Uterus (tissue), 2 donors: ENCODE measurements at regions not wholly inside any gene's neighbourhood (a gene's known extent, or its start where the extent isn't known, plus 50 kb on each side); places are given as distances from the start of the nearest gene placed in this dataset.

Source experiments
- POLR2A ChIP-seq, 2 donors: fragments of 450-650 bp; IDR thresholded peaks; one replicate each; pipeline ENCODE4 v1.6.1; 2016; ENCODE audit warnings: antibody characterized with exemption in 2 of 2, mild to moderate bottlenecking in 1 of 2, moderate library complexity in 1 of 2
- TF ChIP-seq, protein P1 (sequence below), 4 experiments: fragments of 200-600 bp in 2 of 4; fragments of 450-650 bp in 2 of 4; sonication (generic) in 2 of 4; IDR thresholded peaks; one replicate each; pipeline ENCODE4 v1.5.1; 2016 to 2019; ENCODE audit warnings: antibody characterized with exemption in 4 of 4, mild to moderate bottlenecking in 2 of 4, moderate library complexity in 1 of 4

DNA sequence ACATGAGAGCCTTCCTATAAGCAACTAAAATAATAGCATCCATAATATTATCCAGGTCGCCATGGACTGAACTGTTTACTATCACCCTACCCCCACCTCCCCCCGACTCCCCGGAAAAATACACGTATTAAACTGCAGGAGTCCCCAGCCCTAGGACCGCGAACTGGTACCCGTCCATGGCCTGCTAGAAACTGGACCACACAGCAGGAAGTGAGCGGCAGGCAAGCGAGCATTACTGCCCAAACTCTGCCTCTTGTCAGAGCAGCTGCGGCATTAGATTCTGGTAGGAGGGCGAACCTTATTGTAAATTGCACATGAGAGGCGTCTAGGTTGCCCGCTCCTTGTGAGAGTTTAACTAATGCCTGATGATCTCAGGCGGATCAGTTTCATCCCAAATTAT lies 405.8 kb upstream of the ADGRL3 start:
- TF ChIP-seq, protein P1, sequence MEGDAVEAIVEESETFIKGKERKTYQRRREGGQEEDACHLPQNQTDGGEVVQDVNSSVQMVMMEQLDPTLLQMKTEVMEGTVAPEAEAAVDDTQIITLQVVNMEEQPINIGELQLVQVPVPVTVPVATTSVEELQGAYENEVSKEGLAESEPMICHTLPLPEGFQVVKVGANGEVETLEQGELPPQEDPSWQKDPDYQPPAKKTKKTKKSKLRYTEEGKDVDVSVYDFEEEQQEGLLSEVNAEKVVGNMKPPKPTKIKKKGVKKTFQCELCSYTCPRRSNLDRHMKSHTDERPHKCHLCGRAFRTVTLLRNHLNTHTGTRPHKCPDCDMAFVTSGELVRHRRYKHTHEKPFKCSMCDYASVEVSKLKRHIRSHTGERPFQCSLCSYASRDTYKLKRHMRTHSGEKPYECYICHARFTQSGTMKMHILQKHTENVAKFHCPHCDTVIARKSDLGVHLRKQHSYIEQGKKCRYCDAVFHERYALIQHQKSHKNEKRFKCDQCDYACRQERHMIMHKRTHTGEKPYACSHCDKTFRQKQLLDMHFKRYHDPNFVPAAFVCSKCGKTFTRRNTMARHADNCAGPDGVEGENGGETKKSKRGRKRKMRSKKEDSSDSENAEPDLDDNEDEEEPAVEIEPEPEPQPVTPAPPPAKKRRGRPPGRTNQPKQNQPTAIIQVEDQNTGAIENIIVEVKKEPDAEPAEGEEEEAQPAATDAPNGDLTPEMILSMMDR (IDR thresholded peaks at IDR 0.05): no peak
- TF ChIP-seq POLR2A (IDR thresholded peaks at IDR 0.05): no peak
